ENCODE measurements at regions not wholly inside any gene's neighbourhood (a gene's known extent, or its start where the extent isn't known, plus 50 kb on each side); places are given as distances from the start of the nearest gene placed in this dataset.

- Histone ChIP-seq H3K4me2 (ENCODE audit: low read depth, low read length, poor library complexity, severe bottlenecking) (no peak overlapping the region), H3K9me3 (ENCODE audit: insufficient read depth, low read length) (no peaks in the 10 kb centered on the region), H3F3A (ENCODE audit: insufficient read depth) (no peaks in the 10 kb centered on the region), H3K79me2 (ENCODE audit: insufficient read depth, low read length) (no peaks in the 10 kb centered on the region), H3K36me3 (ENCODE audit: low read length) (no peaks in the 10 kb centered on the region), H3K9me2 (replicated peaks; ENCODE audit: insufficient read depth, low read length) (no peaks in the 10 kb centered on the region), H2AFZ (ENCODE audit: low read depth, low read length, severe bottlenecking) (no peak overlapping the region), H3K27me3 (ENCODE audit: low read length) (no peaks in the 10 kb centered on the region), H3K4me3 (ENCODE audit: insufficient read depth, low read length, poor library complexity, severe bottlenecking) (no peak overlapping the region), H4K20me1 (ENCODE audit: low read depth, low read length) (no peaks in the 10 kb centered on the region), H3K27ac (ENCODE audit: low read depth, low read length) (no peak overlapping the region), H3K9ac (ENCODE audit: low read length) (no peak overlapping the region)
- TF ChIP-seq CTCF (IDR thresholded peaks at IDR 0.05; ENCODE audit: insufficient read depth, low read length, poor library complexity, severe bottlenecking) (no peak), EZH2phosphoT487 (conservative IDR thresholded peaks at IDR 0.05; ENCODE audit: low read length) (no peak)
Measured at GRCh38 chr17:22654447-22654846, 962.1 kb downstream of the KCNJ18 start.

GRCh38 chr17:22669721-22670120, 977.4 kb downstream of the KCNJ18 start:
- H3F3A ChIP-seq (ENCODE audit: insufficient read depth): no peaks in the 10 kb centered on the region

GRCh38 chr17:22671110-22671509, 978.8 kb downstream of the KCNJ18 start:
- no peaks in the 10 kb centered on the region for H3F3A ChIP-seq (ENCODE audit: insufficient read depth)
- no peaks in the 10 kb centered on the region for H4K20me1 ChIP-seq (ENCODE audit: low read depth, low read length)
- no peaks in the 10 kb centered on the region for H3K9me3 ChIP-seq (ENCODE audit: insufficient read depth, low read length)

More at GRCh38 chr17:22669721-22670120, 977.4 kb downstream of the KCNJ18 start:
- Histone ChIP-seq H3K4me2 (ENCODE audit: low read depth, low read length, poor library complexity, severe bottlenecking) (no peak overlapping the region), H3K9ac (ENCODE audit: low read length) (no peak overlapping the region), H3K27me3 (ENCODE audit: low read length) (no peaks in the 10 kb centered on the region), H3K27ac (ENCODE audit: low read depth, low read length) (no peak overlapping the region), H4K20me1 (ENCODE audit: low read depth, low read length) (no peaks in the 10 kb centered on the region), H3K9me2 (replicated peaks; ENCODE audit: insufficient read depth, low read length) (no peaks in the 10 kb centered on the region), H3K79me2 (ENCODE audit: insufficient read depth, low read length) (no peaks in the 10 kb centered on the region), H3K36me3 (ENCODE audit: low read length) (no peaks in the 10 kb centered on the region), H3K9me3 (ENCODE audit: insufficient read depth, low read length) (no peaks in the 10 kb centered on the region), H2AFZ (ENCODE audit: low read depth, low read length, severe bottlenecking) (no peak overlapping the region), H3K4me3 (ENCODE audit: insufficient read depth, low read length, poor library complexity, severe bottlenecking) (no peak overlapping the region)
- no peak for TF ChIP-seq EZH2phosphoT487 (conservative IDR thresholded peaks at IDR 0.05; ENCODE audit: low read length)
- no peak for TF ChIP-seq CTCF (IDR thresholded peaks at IDR 0.05; ENCODE audit: insufficient read depth, low read length, poor library complexity, severe bottlenecking)

More at GRCh38 chr17:22671110-22671509, 978.8 kb downstream of the KCNJ18 start:
- no peaks in the 10 kb centered on the region for H3K79me2 ChIP-seq (ENCODE audit: insufficient read depth, low read length)
- H3K27ac ChIP-seq (ENCODE audit: low read depth, low read length): no peak overlapping the region
- no peak overlapping the region for H2AFZ ChIP-seq (ENCODE audit: low read depth, low read length, severe bottlenecking)
- H3K9me2 ChIP-seq (replicated peaks; ENCODE audit: insufficient read depth, low read length): no peaks in the 10 kb centered on the region
- no peak for TF ChIP-seq CTCF (IDR thresholded peaks at IDR 0.05; ENCODE audit: insufficient read depth, low read length, poor library complexity, severe bottlenecking)
- H3K36me3 ChIP-seq (ENCODE audit: low read length): no peaks in the 10 kb centered on the region
- no peak overlapping the region for H3K4me3 ChIP-seq (ENCODE audit: insufficient read depth, low read length, poor library complexity, severe bottlenecking)
- no peak overlapping the region for H3K4me2 ChIP-seq (ENCODE audit: low read depth, low read length, poor library complexity, severe bottlenecking)
- no peaks in the 10 kb centered on the region for H3K27me3 ChIP-seq (ENCODE audit: low read length)
- H3K9ac ChIP-seq (ENCODE audit: low read length): no peak overlapping the region
